ENCODE measurements at regions not wholly inside any gene's neighbourhood (a gene's known extent, or its start where the extent isn't known, plus 50 kb on each side); places are given as distances from the start of the nearest gene placed in this dataset.
A peak's percentile ranks its signal among the peaks of the same experiment; 100 is the strongest.

GRCh38 chr3:173284301-173284700, 113.2 kb upstream of the NLGN1 start:
- H3K36me3 ChIP-seq (ENCODE audit: control insufficient read depth, insufficient read depth, low read length), result no peaks in the 10 kb centered on the region
- in situ Hi-C loops (cut with HindIII; ENCODE audit: low pct_unique_long_range_greater_than_20kb, low sequenced_read_pairs), result no loop called here
- H3K4me1 ChIP-seq (ENCODE audit: control insufficient read depth, insufficient read depth, low read length), result no peaks in the 10 kb centered on the region
- H3K4me3 ChIP-seq (ENCODE audit: low read depth in 2 of 2, low read length in 2 of 2), result no peak overlapping the region
- CTCF ChIA-PET, result no interaction called here
- H3K27ac ChIP-seq (ENCODE audit: low read length), result no peak overlapping the region
- ATAC-seq (no peak), DNase-seq (ENCODE audit: low read depth, low spot score) (no peak)
- POLR2A ChIA-PET, result no interaction called here
- no peaks in the 10 kb centered on the region for H3K27me3 ChIP-seq (ENCODE audit: control insufficient read depth, insufficient read depth, low read length)
- TF ChIP-seq TCF7L2 (IDR thresholded peaks at IDR 0.05; ENCODE audit: low read depth, low read length) (no peak), POLR2AphosphoS5 (IDR thresholded peaks at IDR 0.05; ENCODE audit: low read depth, low read length) (no peak), REST (IDR thresholded peaks at IDR 0.05; ENCODE audit: insufficient read depth in 1 of 2, low read depth in 2 of 2, low read length in 1 of 2) (no peak)
- BruUV-seq (replicated peaks), result no TSS peak
- H3K9me3 ChIP-seq (ENCODE audit: control insufficient read depth, insufficient read depth, low read depth, low read length), result no peaks in the 10 kb centered on the region
- intact Hi-C loops (cut with micrococcal nuclease; ENCODE audit: unreplicated experiment), result no loop called here

GRCh38 chr3:173275740-173276139, 121.8 kb upstream of the NLGN1 start:
- intact Hi-C loops (cut with micrococcal nuclease; ENCODE audit: unreplicated experiment), result no loop called here
- Histone ChIP-seq H3K36me3 (ENCODE audit: control insufficient read depth, insufficient read depth, low read length) (no peaks in the 10 kb centered on the region), H3K4me1 (ENCODE audit: control insufficient read depth, insufficient read depth, low read length) (no peaks in the 10 kb centered on the region), H3K4me3 (ENCODE audit: low read depth in 2 of 2, low read length in 2 of 2) (no peak overlapping the region), H3K9me3 (ENCODE audit: control insufficient read depth, insufficient read depth, low read depth, low read length) (no peaks in the 10 kb centered on the region), H3K27ac (ENCODE audit: low read length) (no peak overlapping the region), H3K27me3 (ENCODE audit: control insufficient read depth, insufficient read depth, low read length) (no peaks in the 10 kb centered on the region)
- in situ Hi-C loops (cut with HindIII; ENCODE audit: low pct_unique_long_range_greater_than_20kb, low sequenced_read_pairs), result no loop called here
- ChIA-PET POLR2A (no interaction called here), CTCF (no interaction called here)
- DNase-seq (ENCODE audit: low read depth, low spot score), result no peak
- ATAC-seq, result no peak
- BruUV-seq (replicated peaks), result no TSS peak
- no peak for TF ChIP-seq REST (IDR thresholded peaks at IDR 0.05; ENCODE audit: insufficient read depth in 1 of 2, low read depth in 2 of 2, low read length in 1 of 2)
- no peak for TF ChIP-seq SIN3A (IDR thresholded peaks at IDR 0.05; ENCODE audit: borderline replicate concordance, insufficient read depth, low read depth, low read length)
- TF ChIP-seq CTCF (IDR thresholded peaks at IDR 0.05), result peak; percentile 33
- no peak for TF ChIP-seq POLR2AphosphoS5 (IDR thresholded peaks at IDR 0.05; ENCODE audit: low read depth, low read length)
- TF ChIP-seq TCF7L2 (IDR thresholded peaks at IDR 0.05; ENCODE audit: low read depth, low read length), result no peak

Data from Panc1 (cell line).